GM06990 (cell line): ENCODE measurements at regions not wholly inside any gene's neighbourhood (a gene's known extent, or its start where the extent isn't known, plus 50 kb on each side); places are given as distances from the start of the nearest gene placed in this dataset.

Source experiments
- DNase-seq: peaks from one replicate; pipeline ENCODE4 v3.0.0-alpha.2; 2011; ENCODE audit not compliant: insufficient read length; ENCODE audit errors: extremely low read depth
- H3K27me3 ChIP-seq: replicated peaks from 2 replicates; pipeline ENCODE4 v1.6.0; 2011; ENCODE audit warnings: low read length; ENCODE audit not compliant: control insufficient read depth, insufficient read depth
- H3K36me3 ChIP-seq: 2 replicates; pipeline ENCODE4 v1.5.1; 2011; ENCODE audit warnings: low read length; ENCODE audit not compliant: control insufficient read depth, insufficient read depth
- H3K4me3 ChIP-seq: replicated peaks from 2 replicates; pipeline ENCODE4 v1.5.1; 2011; ENCODE audit warnings: low read depth, mild to moderate bottlenecking, control low read depth, low read length
- TF ChIP-seq, protein P1 (sequence below): IDR thresholded peaks from 2 replicates; pipeline ENCODE4 v1.5.1; 2011; ENCODE audit warnings: low read length, control low read depth, mild to moderate bottlenecking, inconsistent platforms; ENCODE audit not compliant: insufficient read depth, poor library complexity, severe bottlenecking

DNA sequence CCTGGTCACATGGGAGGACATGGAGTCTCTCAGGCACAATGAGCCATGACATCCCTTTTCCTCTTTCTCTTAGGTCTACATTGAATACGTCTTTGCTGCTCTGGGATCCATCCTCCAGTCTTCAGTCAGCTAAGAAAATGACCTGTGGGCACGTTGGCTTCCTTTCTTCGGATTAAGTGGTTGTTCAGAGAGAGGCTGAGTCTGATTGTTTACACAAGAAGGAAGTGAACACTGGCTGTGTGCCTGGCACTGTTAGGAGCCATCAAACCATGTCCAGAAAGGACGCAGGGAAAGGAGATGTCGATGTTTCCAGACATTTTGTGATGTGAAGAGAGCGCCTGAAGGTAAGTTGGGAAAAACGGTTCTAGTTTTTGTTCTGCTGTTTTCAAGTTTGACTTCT is 309.9 kb upstream of the CDYL start:
- no peaks in the 10 kb centered on the region for H3K36me3 ChIP-seq
- H3K27me3 ChIP-seq = no peaks in the 10 kb centered on the region
- H3K4me3 ChIP-seq = no peak overlapping the region
- no peak for DNase-seq
- TF ChIP-seq, protein P1, sequence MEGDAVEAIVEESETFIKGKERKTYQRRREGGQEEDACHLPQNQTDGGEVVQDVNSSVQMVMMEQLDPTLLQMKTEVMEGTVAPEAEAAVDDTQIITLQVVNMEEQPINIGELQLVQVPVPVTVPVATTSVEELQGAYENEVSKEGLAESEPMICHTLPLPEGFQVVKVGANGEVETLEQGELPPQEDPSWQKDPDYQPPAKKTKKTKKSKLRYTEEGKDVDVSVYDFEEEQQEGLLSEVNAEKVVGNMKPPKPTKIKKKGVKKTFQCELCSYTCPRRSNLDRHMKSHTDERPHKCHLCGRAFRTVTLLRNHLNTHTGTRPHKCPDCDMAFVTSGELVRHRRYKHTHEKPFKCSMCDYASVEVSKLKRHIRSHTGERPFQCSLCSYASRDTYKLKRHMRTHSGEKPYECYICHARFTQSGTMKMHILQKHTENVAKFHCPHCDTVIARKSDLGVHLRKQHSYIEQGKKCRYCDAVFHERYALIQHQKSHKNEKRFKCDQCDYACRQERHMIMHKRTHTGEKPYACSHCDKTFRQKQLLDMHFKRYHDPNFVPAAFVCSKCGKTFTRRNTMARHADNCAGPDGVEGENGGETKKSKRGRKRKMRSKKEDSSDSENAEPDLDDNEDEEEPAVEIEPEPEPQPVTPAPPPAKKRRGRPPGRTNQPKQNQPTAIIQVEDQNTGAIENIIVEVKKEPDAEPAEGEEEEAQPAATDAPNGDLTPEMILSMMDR = no peak

DNA sequence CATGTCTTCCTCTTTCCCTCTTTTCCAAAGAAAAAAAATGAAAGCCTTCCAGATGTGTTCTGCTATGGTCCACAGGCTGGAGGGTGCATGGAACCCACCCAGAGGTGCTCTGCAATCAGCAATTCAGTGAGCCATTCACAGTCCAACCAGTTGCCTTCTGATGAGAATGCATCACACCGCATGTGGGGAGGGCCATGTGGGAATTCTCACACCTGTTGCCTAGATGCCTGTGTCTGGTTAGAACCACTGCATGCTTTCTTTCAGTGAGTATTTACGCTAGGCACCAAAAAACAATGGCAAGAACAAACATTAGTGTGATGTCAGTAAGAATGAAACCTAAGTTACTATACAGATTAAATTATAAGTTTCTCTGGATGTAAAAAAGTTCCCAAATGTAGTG is 311.6 kb upstream of the CDYL start:
- TF ChIP-seq, protein P1 = no peak
- Histone ChIP-seq H3K4me3 (no peak overlapping the region), H3K36me3 (no peaks in the 10 kb centered on the region), H3K27me3 (no peaks in the 10 kb centered on the region)
- DNase-seq = no peak

DNA sequence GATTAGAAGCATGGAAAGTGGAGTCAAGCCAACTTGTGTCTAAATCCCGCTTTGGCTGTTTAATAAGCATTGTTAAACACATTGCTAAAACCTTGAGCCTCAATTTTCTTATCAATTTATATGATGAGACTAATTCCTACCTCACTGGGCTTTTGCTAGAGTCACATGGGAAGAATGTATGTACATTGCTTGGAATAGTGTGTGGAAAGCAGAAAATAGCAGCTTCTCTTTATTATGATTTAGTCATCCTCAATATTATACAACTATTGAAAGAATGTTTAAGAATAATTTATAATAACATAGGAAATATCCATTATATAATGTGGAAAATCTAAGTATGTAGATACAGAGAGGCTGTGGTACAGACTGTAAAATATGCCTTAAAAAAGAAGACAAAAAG is 313.0 kb upstream of the CDYL start:
- TF ChIP-seq, protein P1 = no peak
- no peaks in the 10 kb centered on the region for H3K36me3 ChIP-seq
- H3K27me3 ChIP-seq = peaks cover 2% of the 10 kb centered on the region
- no peak overlapping the region for H3K4me3 ChIP-seq
- no peak for DNase-seq

DNA sequence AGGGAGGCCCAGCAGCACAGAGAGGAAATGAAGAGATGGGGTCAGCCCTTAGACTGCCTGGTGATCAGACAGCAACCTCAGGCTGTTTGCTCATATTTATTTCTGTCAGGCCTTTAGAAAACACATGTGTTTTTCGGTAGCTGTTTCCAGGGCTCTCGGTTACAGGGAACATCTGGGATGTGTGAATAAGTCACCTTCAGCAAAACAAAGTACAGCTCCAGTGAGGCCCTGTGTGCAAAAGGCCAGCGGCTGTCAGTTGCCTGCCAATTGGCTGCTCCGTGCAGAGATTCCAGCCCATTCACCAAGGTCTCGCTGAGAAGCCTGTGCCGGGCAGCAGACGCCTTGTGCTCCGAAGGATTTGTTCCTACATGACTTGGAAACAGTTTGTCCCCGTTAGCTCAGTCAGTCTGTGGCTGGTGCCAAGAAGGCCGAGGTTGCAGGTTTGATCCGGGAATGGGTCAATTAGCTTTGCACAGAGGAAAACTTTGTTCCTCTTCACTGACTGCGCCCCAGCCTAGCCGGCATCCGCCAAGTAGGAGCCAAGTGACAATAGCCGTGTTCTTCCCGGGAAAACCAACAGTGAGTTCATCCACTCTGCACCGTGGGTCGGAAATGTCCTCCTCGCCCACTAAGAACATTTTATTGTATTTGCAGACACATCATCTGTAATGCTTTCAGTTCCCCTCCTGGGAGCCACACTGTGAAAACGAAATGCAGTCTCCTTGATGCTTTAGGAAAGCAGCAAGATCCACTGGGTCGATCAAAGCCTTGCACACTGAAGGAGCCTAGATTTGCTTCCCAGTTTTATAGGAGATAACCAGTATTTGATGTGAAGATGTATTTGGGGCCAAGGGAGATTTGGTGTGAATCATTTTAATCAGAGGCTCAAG is 315.4 kb upstream of the CDYL start:
- TF ChIP-seq, protein P1 = no peak
- Histone ChIP-seq H3K4me3 (no peak overlapping the region), H3K36me3 (no peaks in the 10 kb centered on the region), H3K27me3 (peaks cover 2% of the 10 kb centered on the region)
- no peak for DNase-seq

DNA sequence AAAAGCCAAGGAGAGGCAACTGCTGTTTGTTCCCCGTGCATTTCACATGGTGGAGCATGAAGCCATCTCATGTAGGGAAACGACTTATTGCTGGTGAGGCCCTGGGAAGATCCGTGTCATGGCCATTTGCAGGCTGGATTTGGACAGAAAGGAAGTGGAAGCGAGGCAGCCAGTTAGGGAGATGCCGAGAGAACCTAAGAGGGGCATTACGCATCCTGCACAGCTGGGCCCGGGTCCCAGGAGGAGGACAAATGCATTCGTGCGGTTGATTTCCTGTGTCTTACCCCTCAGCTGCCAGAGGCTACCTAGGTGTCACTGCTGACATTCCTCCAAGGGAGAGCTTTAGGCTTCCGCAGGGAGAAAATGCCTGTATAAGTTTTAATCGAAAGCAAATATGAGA is 316.2 kb upstream of the CDYL start:
- H3K4me3 ChIP-seq = no peak overlapping the region
- TF ChIP-seq, protein P1 = no peak
- DNase-seq = no peak
- H3K36me3 ChIP-seq = no peaks in the 10 kb centered on the region
- peaks cover 2% of the 10 kb centered on the region for H3K27me3 ChIP-seq
